Fibroblast of lung (primary cell): ENCODE measurements at regions not wholly inside any gene's neighbourhood (a gene's known extent, or its start where the extent isn't known, plus 50 kb on each side); places are given as distances from the start of the nearest gene placed in this dataset.

Experiments
- CTCF ChIP-seq, 2 donors: IDR thresholded peaks in 1 of 2; conservative IDR thresholded peaks in 1 of 2; 1 replicate in 1 of 2; 2 replicates in 1 of 2; pipeline ENCODE4 v1.5.1; 2011 to 2012; ENCODE audit warnings: low read length in 2 of 2, control low read depth in 1 of 2, inconsistent platforms in 1 of 2, low read depth in 1 of 2, mild to moderate bottlenecking in 1 of 2
- EZH2 ChIP-seq: IDR thresholded peaks from 2 replicates; pipeline ENCODE4 v1.5.1; 2012; ENCODE audit warnings: low read length, control low read depth, mild to moderate bottlenecking; ENCODE audit errors: missing control alignments

- no peak for TF ChIP-seq CTCF (conservative IDR thresholded peaks at IDR 0.05 in 1 of 2, IDR thresholded peaks at IDR 0.05 in 1 of 2; ENCODE audit: low read depth in 1 of 2, low read length in 2 of 2)
- no peak for TF ChIP-seq EZH2
Observed at GRCh38 chr12:91609283-91609682, 426.7 kb upstream of the DCN start.
